ENCODE measurements at regions not wholly inside any gene's neighbourhood (a gene's known extent, or its start where the extent isn't known, plus 50 kb on each side); places are given as distances from the start of the nearest gene placed in this dataset.

DNA sequence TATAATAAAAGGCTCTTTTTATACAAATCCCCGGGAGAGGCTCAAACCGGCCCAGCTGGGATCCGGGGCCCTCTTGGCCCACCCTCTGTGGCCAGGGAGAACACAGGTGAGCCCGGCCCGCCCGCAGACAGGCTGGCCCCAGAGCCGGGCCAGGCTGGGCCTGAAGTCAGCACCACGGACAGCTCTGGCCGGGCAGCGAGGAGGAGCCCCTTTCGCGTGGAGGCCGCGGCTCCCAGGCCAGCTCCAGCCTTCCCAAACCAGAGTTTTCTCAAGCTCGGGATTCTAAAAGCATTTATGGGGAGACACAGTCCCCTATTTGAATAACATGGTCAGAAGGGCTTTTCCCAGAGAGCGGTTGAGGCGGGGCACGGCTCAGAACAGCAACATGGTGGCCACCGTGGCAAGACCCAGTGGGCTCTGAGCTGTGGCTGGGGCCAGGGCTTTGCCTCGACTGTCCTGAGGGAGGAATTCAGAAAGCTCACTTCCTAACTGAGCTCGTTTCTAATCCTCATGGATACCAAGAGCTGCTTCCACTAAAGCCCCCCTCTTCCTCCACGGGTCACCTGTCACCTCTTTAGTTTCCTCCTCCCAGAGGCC is 115.4 kb downstream of the BRD1 start:
- TF ChIP-seq, protein P1, sequence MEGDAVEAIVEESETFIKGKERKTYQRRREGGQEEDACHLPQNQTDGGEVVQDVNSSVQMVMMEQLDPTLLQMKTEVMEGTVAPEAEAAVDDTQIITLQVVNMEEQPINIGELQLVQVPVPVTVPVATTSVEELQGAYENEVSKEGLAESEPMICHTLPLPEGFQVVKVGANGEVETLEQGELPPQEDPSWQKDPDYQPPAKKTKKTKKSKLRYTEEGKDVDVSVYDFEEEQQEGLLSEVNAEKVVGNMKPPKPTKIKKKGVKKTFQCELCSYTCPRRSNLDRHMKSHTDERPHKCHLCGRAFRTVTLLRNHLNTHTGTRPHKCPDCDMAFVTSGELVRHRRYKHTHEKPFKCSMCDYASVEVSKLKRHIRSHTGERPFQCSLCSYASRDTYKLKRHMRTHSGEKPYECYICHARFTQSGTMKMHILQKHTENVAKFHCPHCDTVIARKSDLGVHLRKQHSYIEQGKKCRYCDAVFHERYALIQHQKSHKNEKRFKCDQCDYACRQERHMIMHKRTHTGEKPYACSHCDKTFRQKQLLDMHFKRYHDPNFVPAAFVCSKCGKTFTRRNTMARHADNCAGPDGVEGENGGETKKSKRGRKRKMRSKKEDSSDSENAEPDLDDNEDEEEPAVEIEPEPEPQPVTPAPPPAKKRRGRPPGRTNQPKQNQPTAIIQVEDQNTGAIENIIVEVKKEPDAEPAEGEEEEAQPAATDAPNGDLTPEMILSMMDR (IDR thresholded peaks at IDR 0.05), result no peak
- TF ChIP-seq POLR2A (IDR thresholded peaks at IDR 0.05), result no peak

Data from tibial nerve (tissue), 3 donors.